CD4-positive, alpha-beta T cell (primary cell): ENCODE measurements at regions not wholly inside any gene's neighbourhood (a gene's known extent, or its start where the extent isn't known, plus 50 kb on each side); places are given as distances from the start of the nearest gene placed in this dataset.

Source experiments
- ATAC-seq: fragments of 200-7000 bp; cut with Tn5 transposase; one replicate; pipeline ENCODE4 v1.10.0; 2022; ENCODE audit warnings: mild to moderate bottlenecking; ENCODE audit not compliant: poor library complexity
- CTCF ChIA-PET: fragments of 350-600 bp; sonication (Branson Sonifier 250); formaldehyde crosslinking; loops from one replicate; lab custom pipeline; 2021; ENCODE audit warnings: antibody characterized with exemption, inconsistent platforms; lab: Charles Lee
- POLR2A ChIA-PET: fragments of 350-600 bp; sonication (Branson Sonifier 250); formaldehyde crosslinking; loops from one replicate; lab custom pipeline; 2021; ENCODE audit warnings: antibody characterized with exemption, inconsistent platforms; lab: Charles Lee
- DNase-seq, 14 experiments: peaks; one replicate each; pipeline ENCODE4 v3.0.0-alpha.2; 2013 to 2020; ENCODE audit warnings: mixed read lengths in 2 of 14
- H3K27ac ChIP-seq, 2 donors: one replicate each; pipeline versions ENCODE4 v1.5.1 to v1.7.0; 2013; ENCODE audit warnings: low read length in 2 of 2, low read depth in 1 of 2, mild to moderate bottlenecking in 1 of 2
- H3K27me3 ChIP-seq, 2 experiments: 1 replicate in 1 of 2; 2 replicates in 1 of 2; pipeline versions ENCODE4 v1.6.1 to v1.7.0; 2013; ENCODE audit warnings: low read length in 2 of 2, control low read depth in 1 of 2, mild to moderate bottlenecking in 1 of 2, moderate library complexity in 1 of 2; ENCODE audit not compliant: insufficient read depth in 2 of 2, control insufficient read depth in 1 of 2
- H3K36me3 ChIP-seq: one replicate; pipeline ENCODE4 v1.6.1; 2013; ENCODE audit warnings: low read length, control low read depth; ENCODE audit not compliant: insufficient read depth
- H3K4me1 ChIP-seq: one replicate; pipeline ENCODE4 v1.6.1; 2013; ENCODE audit warnings: low read length, control low read depth; ENCODE audit not compliant: insufficient read depth
- H3K4me3 ChIP-seq: one replicate; pipeline ENCODE4 v1.5.1; 2013; ENCODE audit warnings: mild to moderate bottlenecking, low read length, moderate library complexity
- H3K9me3 ChIP-seq, 2 experiments: 1 replicate in 1 of 2; 2 replicates in 1 of 2; pipeline versions ENCODE4 v1.6.1 to v1.7.0; 2013; ENCODE audit warnings: low read length in 2 of 2, mild to moderate bottlenecking in 2 of 2, control low read depth in 1 of 2, moderate library complexity in 1 of 2; ENCODE audit not compliant: control insufficient read depth in 1 of 2, insufficient read depth in 1 of 2
- H3K27ac Mint-ChIP-seq: one replicate; pipeline ENCODE4 v1.8.0; 2020; ENCODE audit warnings: mixed read lengths
- H3K27me3 Mint-ChIP-seq: one replicate; pipeline ENCODE4 v1.8.0; 2021; ENCODE audit warnings: mixed read lengths
- H3K36me3 Mint-ChIP-seq: one replicate; pipeline ENCODE4 v1.8.0; 2021; ENCODE audit warnings: low read depth, mixed read lengths
- H3K4me1 Mint-ChIP-seq: one replicate; pipeline ENCODE4 v1.8.0; 2021; ENCODE audit warnings: low read depth, mixed read lengths
- H3K4me3 Mint-ChIP-seq: one replicate; pipeline ENCODE4 v1.8.0; 2020; ENCODE audit warnings: mild to moderate bottlenecking, mixed read lengths
- H3K9me3 Mint-ChIP-seq: one replicate; pipeline ENCODE4 v1.8.0; 2020; ENCODE audit warnings: mixed read lengths
- intact Hi-C, 2 experiments: fragments of 100-400 bp; cut with DNase I in 1 of 2; cut with micrococcal nuclease in 1 of 2; formaldehyde crosslinking; loops; one replicate each; pipeline versions ENCODE4 v1.15.1 to v1.9.0; 2023 to 2025; cut with DNase I, micrococcal nuclease
- TF ChIP-seq, protein P1 (sequence below): fragments of 200-600 bp; IDR thresholded peaks from one replicate; pipeline ENCODE4 v1.8.0; 2022; ENCODE audit warnings: antibody characterized with exemption, mild to moderate bottlenecking

- TF ChIP-seq, protein P1, sequence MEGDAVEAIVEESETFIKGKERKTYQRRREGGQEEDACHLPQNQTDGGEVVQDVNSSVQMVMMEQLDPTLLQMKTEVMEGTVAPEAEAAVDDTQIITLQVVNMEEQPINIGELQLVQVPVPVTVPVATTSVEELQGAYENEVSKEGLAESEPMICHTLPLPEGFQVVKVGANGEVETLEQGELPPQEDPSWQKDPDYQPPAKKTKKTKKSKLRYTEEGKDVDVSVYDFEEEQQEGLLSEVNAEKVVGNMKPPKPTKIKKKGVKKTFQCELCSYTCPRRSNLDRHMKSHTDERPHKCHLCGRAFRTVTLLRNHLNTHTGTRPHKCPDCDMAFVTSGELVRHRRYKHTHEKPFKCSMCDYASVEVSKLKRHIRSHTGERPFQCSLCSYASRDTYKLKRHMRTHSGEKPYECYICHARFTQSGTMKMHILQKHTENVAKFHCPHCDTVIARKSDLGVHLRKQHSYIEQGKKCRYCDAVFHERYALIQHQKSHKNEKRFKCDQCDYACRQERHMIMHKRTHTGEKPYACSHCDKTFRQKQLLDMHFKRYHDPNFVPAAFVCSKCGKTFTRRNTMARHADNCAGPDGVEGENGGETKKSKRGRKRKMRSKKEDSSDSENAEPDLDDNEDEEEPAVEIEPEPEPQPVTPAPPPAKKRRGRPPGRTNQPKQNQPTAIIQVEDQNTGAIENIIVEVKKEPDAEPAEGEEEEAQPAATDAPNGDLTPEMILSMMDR = no peak
- no peaks in the 10 kb centered on the region for H3K9me3 Mint-ChIP-seq
- H3K4me1 Mint-ChIP-seq = no peaks in the 10 kb centered on the region
These were observed 119.3 kb upstream of the ADPGK start for GRCh38 chr15:72902919-72903260.

DNA sequence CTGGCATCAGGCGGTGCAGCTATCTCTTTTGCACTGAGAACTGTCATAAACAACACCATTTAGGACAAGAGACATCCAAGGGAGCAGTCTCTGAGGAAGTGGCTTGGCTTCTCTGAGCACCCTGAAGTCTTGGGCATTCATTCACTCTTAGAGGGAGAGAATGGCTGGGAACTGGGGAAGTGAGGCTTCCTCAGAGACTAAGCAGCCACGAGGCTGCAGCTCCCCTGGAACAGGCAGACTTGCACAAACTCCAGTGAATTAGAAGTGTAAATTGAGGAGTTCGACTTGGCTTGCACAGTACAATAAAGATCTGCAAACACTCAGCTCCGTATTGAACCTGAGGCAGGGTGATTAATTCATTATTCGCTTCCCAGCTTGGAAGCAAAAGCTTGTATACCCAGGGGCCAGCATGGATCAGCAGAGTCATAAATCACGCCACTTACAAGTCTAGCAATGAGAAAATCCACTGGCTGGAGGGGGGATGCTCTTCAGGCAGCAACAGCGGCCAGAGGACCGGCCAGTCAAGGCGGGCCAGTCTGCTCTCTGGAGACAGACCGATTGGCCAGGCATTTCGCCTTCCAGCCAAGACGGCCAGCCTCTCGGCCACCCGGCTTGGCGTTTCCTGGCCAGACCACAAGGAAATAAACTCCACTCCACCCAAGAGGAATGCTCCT lies 118.8 kb upstream of the ADPGK start:
- POLR2A ChIA-PET = no interaction called here
- Histone ChIP-seq H3K27ac (no peak overlapping the region), H3K27me3 (peaks cover 20 to 24% of the 10 kb centered on the region in 2 experiments), H3K36me3 (no peaks in the 10 kb centered on the region), H3K9me3 (no peaks in the 10 kb centered on the region), H3K4me1 (no peaks in the 10 kb centered on the region), H3K4me3 (no peak overlapping the region)
- no peaks in the 10 kb centered on the region for H3K9me3 Mint-ChIP-seq
- ATAC-seq (no peak), DNase-seq (no peak)
- CTCF ChIA-PET = no interaction called here
- H3K4me1 Mint-ChIP-seq = no peaks in the 10 kb centered on the region
- H3K4me3 Mint-ChIP-seq = no peak overlapping the region
- H3K27ac Mint-ChIP-seq = no peak overlapping the region
- TF ChIP-seq, protein P1 = no peak
- H3K27me3 Mint-ChIP-seq = peaks cover 62% of the 10 kb centered on the region
- intact Hi-C loops = no loop called here
- H3K36me3 Mint-ChIP-seq = no peaks in the 10 kb centered on the region

More at GRCh38 chr15:72902919-72903260, 119.3 kb upstream of the ADPGK start:
- H3K27ac ChIP-seq = no peak overlapping the region
- CTCF ChIA-PET = no interaction called here
- no peak overlapping the region for H3K4me3 ChIP-seq
- H3K4me1 ChIP-seq = no peaks in the 10 kb centered on the region
- no peak overlapping the region for H3K4me3 Mint-ChIP-seq
- H3K27me3 ChIP-seq = peaks cover 20 to 24% of the 10 kb centered on the region in 2 experiments
- DNase-seq = no peak
- peaks cover 57% of the 10 kb centered on the region for H3K27me3 Mint-ChIP-seq
- no peaks in the 10 kb centered on the region for H3K36me3 Mint-ChIP-seq
- POLR2A ChIA-PET = no interaction called here
- no peak for ATAC-seq
- no peaks in the 10 kb centered on the region for H3K9me3 ChIP-seq
- intact Hi-C loops = no loop called here
- H3K36me3 ChIP-seq = no peaks in the 10 kb centered on the region
- no peak overlapping the region for H3K27ac Mint-ChIP-seq

GRCh38 chr15:72892986-72893385 lies 109.4 kb upstream of the ADPGK start:
- no peaks in the 10 kb centered on the region for H3K4me1 ChIP-seq
- no peak for DNase-seq
- Mint-ChIP-seq H3K4me1 (no peaks in the 10 kb centered on the region), H3K27me3 (peaks cover 41% of the 10 kb centered on the region), H3K27ac (no peak overlapping the region), H3K9me3 (no peaks in the 10 kb centered on the region), H3K4me3 (no peak overlapping the region), H3K36me3 (no peaks in the 10 kb centered on the region)
- peaks cover 2 to 5% of the 10 kb centered on the region in 2 experiments for H3K27me3 ChIP-seq
- H3K4me3 ChIP-seq = no peak overlapping the region
- intact Hi-C loops = no loop called here
- ChIA-PET POLR2A (no interaction called here), CTCF (no interaction called here)
- ATAC-seq = no peak
- no peaks in the 10 kb centered on the region for H3K36me3 ChIP-seq
- no peaks in the 10 kb centered on the region for H3K9me3 ChIP-seq
- TF ChIP-seq, protein P1 = no peak
- no peak overlapping the region for H3K27ac ChIP-seq
